ENCODE measurements at regions not wholly inside any gene's neighbourhood (a gene's known extent, or its start where the extent isn't known, plus 50 kb on each side); places are given as distances from the start of the nearest gene placed in this dataset.

- TF ChIP-seq GATA3 (IDR thresholded peaks at IDR 0.05; ENCODE audit: low read depth, low read length) (no peak), GATA2 (IDR thresholded peaks at IDR 0.05; ENCODE audit: low read depth, low read length) (no peak)
Measured at GRCh38 chr5:67462147-67462546, 265.5 kb upstream of the CD180 start.
